ENCODE measurements at regions not wholly inside any gene's neighbourhood (a gene's known extent, or its start where the extent isn't known, plus 50 kb on each side); places are given as distances from the start of the nearest gene placed in this dataset.

- Mint-ChIP-seq H3K9me3 (no peaks in the 10 kb centered on the region), H3K36me3 (no peaks in the 10 kb centered on the region), H3K27ac (peak overlapping the region; percentile 64 to 89 (median 86)), H3K4me1 (peaks cover 15 to 40% (median 21%) of the 10 kb centered on the region in 4 donors), H3K27me3 (no peaks in the 10 kb centered on the region), H3K4me3 (peak overlapping the region; percentile 88 to 93 (median 92))
- H3K4me1 ChIP-seq (ENCODE audit: control insufficient read depth, insufficient read depth, low read length, poor library complexity, severe bottlenecking): peaks cover 29% of the 10 kb centered on the region
- H3K27me3 ChIP-seq (ENCODE audit: control insufficient read depth, insufficient read depth, low read length): no peaks in the 10 kb centered on the region
- H3K4me3 ChIP-seq (ENCODE audit: low read depth, low read length): peak overlapping the region; percentile 58
- DNase-seq: no peak
- no peaks in the 10 kb centered on the region for H3K9me3 ChIP-seq (ENCODE audit: control insufficient read depth in 2 of 2, low read length in 2 of 2)
- peak overlapping the region; percentile 71 for H3K27ac ChIP-seq (ENCODE audit: insufficient read depth, low read length, poor library complexity, severe bottlenecking)
- H3K36me3 ChIP-seq (ENCODE audit: control insufficient read depth, insufficient read depth, low read length): no peaks in the 10 kb centered on the region
- ATAC-seq (ENCODE audit: low read depth in 2 of 2): no peak
Observed at GRCh38 chr2:8455236-8456150, 226.4 kb upstream of the ID2 start.

GRCh38 chr2:8456151-8457091, 225.4 kb upstream of the ID2 start:
- no peaks in the 10 kb centered on the region for H3K36me3 Mint-ChIP-seq
- H3K4me1 Mint-ChIP-seq: peaks cover 15 to 42% (median 21%) of the 10 kb centered on the region in 4 donors
- Histone ChIP-seq H3K9me3 (ENCODE audit: control insufficient read depth in 2 of 2, low read length in 2 of 2) (no peaks in the 10 kb centered on the region), H3K4me3 (ENCODE audit: low read depth, low read length) (peak overlapping the region; percentile 58), H3K36me3 (ENCODE audit: control insufficient read depth, insufficient read depth, low read length) (no peaks in the 10 kb centered on the region), H3K27ac (ENCODE audit: insufficient read depth, low read length, poor library complexity, severe bottlenecking) (peak overlapping the region; percentile 71), H3K4me1 (ENCODE audit: control insufficient read depth, insufficient read depth, low read length, poor library complexity, severe bottlenecking) (peaks cover 29% of the 10 kb centered on the region), H3K27me3 (ENCODE audit: control insufficient read depth, insufficient read depth, low read length) (no peaks in the 10 kb centered on the region)
- H3K9me3 Mint-ChIP-seq: no peaks in the 10 kb centered on the region
- DNase-seq (peak; percentile 19 to 90 (median 61)), ATAC-seq (ENCODE audit: low read depth in 2 of 2) (peak; percentile 65 to 67)
- peak overlapping the region; percentile 88 to 93 (median 92) for H3K4me3 Mint-ChIP-seq
- no peaks in the 10 kb centered on the region for H3K27me3 Mint-ChIP-seq
- H3K27ac Mint-ChIP-seq: peak overlapping the region; percentile 86 to 95 (median 89)

GRCh38 chr2:8457092-8457481, 224.8 kb upstream of the ID2 start:
- Histone ChIP-seq H3K27ac (ENCODE audit: insufficient read depth, low read length, poor library complexity, severe bottlenecking) (peak overlapping the region; percentile 71), H3K4me3 (ENCODE audit: low read depth, low read length) (peak overlapping the region; percentile 67)
- ATAC-seq (ENCODE audit: low read depth in 2 of 2): peak; percentile 48 to 60

GRCh38 chr2:8457699-8458502, 224.0 kb upstream of the ID2 start:
- peak in 1 of 2 donors; percentile 8 for ATAC-seq (ENCODE audit: low read depth in 2 of 2)
- Histone ChIP-seq H3K4me3 (ENCODE audit: low read depth, low read length) (peak overlapping the region; percentile 67), H3K27ac (ENCODE audit: insufficient read depth, low read length, poor library complexity, severe bottlenecking) (peak overlapping the region; percentile 71), H3K9me3 (ENCODE audit: control insufficient read depth in 2 of 2, low read length in 2 of 2) (no peaks in the 10 kb centered on the region), H3K4me1 (ENCODE audit: control insufficient read depth, insufficient read depth, low read length, poor library complexity, severe bottlenecking) (peaks cover 29% of the 10 kb centered on the region), H3K36me3 (ENCODE audit: control insufficient read depth, insufficient read depth, low read length) (no peaks in the 10 kb centered on the region), H3K27me3 (ENCODE audit: control insufficient read depth, insufficient read depth, low read length) (no peaks in the 10 kb centered on the region)
- H3K4me1 Mint-ChIP-seq: peaks cover 15 to 42% (median 22%) of the 10 kb centered on the region in 4 donors
- no peaks in the 10 kb centered on the region for H3K9me3 Mint-ChIP-seq
- H3K27me3 Mint-ChIP-seq: no peaks in the 10 kb centered on the region
- H3K36me3 Mint-ChIP-seq: no peaks in the 10 kb centered on the region
- H3K27ac Mint-ChIP-seq: peak overlapping the region; percentile 73 to 94 (median 84)
- peak in 2 of 3 donors; percentile 19 to 65 for DNase-seq
- H3K4me3 Mint-ChIP-seq: peak overlapping the region; percentile 80 to 97 (median 86)

More at GRCh38 chr2:8457092-8457481, 224.8 kb upstream of the ID2 start:
- H3K36me3 Mint-ChIP-seq: no peaks in the 10 kb centered on the region
- Histone ChIP-seq H3K9me3 (ENCODE audit: control insufficient read depth in 2 of 2, low read length in 2 of 2) (no peaks in the 10 kb centered on the region), H3K4me1 (ENCODE audit: control insufficient read depth, insufficient read depth, low read length, poor library complexity, severe bottlenecking) (peaks cover 29% of the 10 kb centered on the region), H3K27me3 (ENCODE audit: control insufficient read depth, insufficient read depth, low read length) (no peaks in the 10 kb centered on the region), H3K36me3 (ENCODE audit: control insufficient read depth, insufficient read depth, low read length) (no peaks in the 10 kb centered on the region)
- H3K4me1 Mint-ChIP-seq: peaks cover 15 to 42% (median 22%) of the 10 kb centered on the region in 4 donors
- peak overlapping the region; percentile 80 to 97 (median 86) for H3K4me3 Mint-ChIP-seq
- H3K27me3 Mint-ChIP-seq: no peaks in the 10 kb centered on the region
- H3K9me3 Mint-ChIP-seq: no peaks in the 10 kb centered on the region
- peak; percentile 19 to 47 (median 32) for DNase-seq
- peak overlapping the region; percentile 73 to 94 (median 84) for H3K27ac Mint-ChIP-seq

- peaks cover 29% of the 10 kb centered on the region for H3K4me1 ChIP-seq (ENCODE audit: control insufficient read depth, insufficient read depth, low read length, poor library complexity, severe bottlenecking)
Observed at GRCh38 chr2:8458503-8459459, 223.1 kb upstream of the ID2 start.

GRCh38 chr2:8459474-8459873, 222.4 kb upstream of the ID2 start:
- Mint-ChIP-seq H3K9me3 (no peaks in the 10 kb centered on the region), H3K4me3 (peak overlapping the region in 1 of 4 donors; percentile 78), H3K27ac (no peak overlapping the region), H3K36me3 (no peaks in the 10 kb centered on the region), H3K27me3 (no peaks in the 10 kb centered on the region), H3K4me1 (peaks cover 15 to 41% (median 22%) of the 10 kb centered on the region in 4 donors)
- H3K9me3 ChIP-seq (ENCODE audit: control insufficient read depth in 2 of 2, low read length in 2 of 2): no peaks in the 10 kb centered on the region
- ATAC-seq (ENCODE audit: low read depth in 2 of 2) (no peak), DNase-seq (no peak)
- no peaks in the 10 kb centered on the region for H3K27me3 ChIP-seq (ENCODE audit: control insufficient read depth, insufficient read depth, low read length)
- no peaks in the 10 kb centered on the region for H3K36me3 ChIP-seq (ENCODE audit: control insufficient read depth, insufficient read depth, low read length)
- peaks cover 29% of the 10 kb centered on the region for H3K4me1 ChIP-seq (ENCODE audit: control insufficient read depth, insufficient read depth, low read length, poor library complexity, severe bottlenecking)
- no peak overlapping the region for H3K4me3 ChIP-seq (ENCODE audit: low read depth, low read length)
- H3K27ac ChIP-seq (ENCODE audit: insufficient read depth, low read length, poor library complexity, severe bottlenecking): no peak overlapping the region

More at GRCh38 chr2:8458503-8459459, 223.1 kb upstream of the ID2 start:
- H3K4me3 Mint-ChIP-seq: peak overlapping the region in 3 of 4 donors; percentile 78 to 97 (median 82)
- no peaks in the 10 kb centered on the region for H3K9me3 Mint-ChIP-seq
- Histone ChIP-seq H3K4me3 (ENCODE audit: low read depth, low read length) (no peak overlapping the region), H3K9me3 (ENCODE audit: control insufficient read depth in 2 of 2, low read length in 2 of 2) (no peaks in the 10 kb centered on the region), H3K27me3 (ENCODE audit: control insufficient read depth, insufficient read depth, low read length) (no peaks in the 10 kb centered on the region), H3K27ac (ENCODE audit: insufficient read depth, low read length, poor library complexity, severe bottlenecking) (no peak overlapping the region), H3K36me3 (ENCODE audit: control insufficient read depth, insufficient read depth, low read length) (no peaks in the 10 kb centered on the region)
- H3K27ac Mint-ChIP-seq: peak overlapping the region in 1 of 3 donors; percentile 73
- no peak for ATAC-seq (ENCODE audit: low read depth in 2 of 2)
- H3K27me3 Mint-ChIP-seq: no peaks in the 10 kb centered on the region
- no peak for DNase-seq
- peaks cover 15 to 42% (median 22%) of the 10 kb centered on the region in 4 donors for H3K4me1 Mint-ChIP-seq
- H3K36me3 Mint-ChIP-seq: no peaks in the 10 kb centered on the region
